ENCODE measurements at regions not wholly inside any gene's neighbourhood (a gene's known extent, or its start where the extent isn't known, plus 50 kb on each side); places are given as distances from the start of the nearest gene placed in this dataset.

DNA sequence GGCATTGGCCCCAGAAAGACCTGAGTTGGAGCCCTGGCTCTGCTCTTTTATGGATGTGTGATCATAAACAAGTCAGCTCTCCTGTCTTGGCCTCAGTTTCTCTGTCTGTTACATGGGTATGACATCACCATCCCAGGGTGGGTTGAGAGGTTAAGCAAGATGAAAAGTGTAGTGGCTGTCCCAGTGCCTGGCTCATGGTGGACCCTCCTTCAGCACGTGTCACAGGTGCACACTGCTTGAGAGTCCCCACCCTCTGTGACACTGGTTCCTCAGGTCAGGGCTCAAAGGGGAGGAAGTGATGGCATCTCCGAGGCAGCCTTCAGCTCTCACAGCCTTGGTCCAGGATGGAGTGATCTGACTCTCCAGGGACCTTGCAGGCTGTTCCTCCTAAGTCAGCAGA lies 218.4 kb downstream of the HAPSTR1 start:
- DNase-seq (ENCODE audit: low spot score, unreplicated experiment): no peak
- peaks cover 3% of the 10 kb centered on the region for H3K27me3 Mint-ChIP-seq
- no peaks in the 10 kb centered on the region for H3K36me3 Mint-ChIP-seq (ENCODE audit: insufficient read depth)
- TF ChIP-seq, protein P1, sequence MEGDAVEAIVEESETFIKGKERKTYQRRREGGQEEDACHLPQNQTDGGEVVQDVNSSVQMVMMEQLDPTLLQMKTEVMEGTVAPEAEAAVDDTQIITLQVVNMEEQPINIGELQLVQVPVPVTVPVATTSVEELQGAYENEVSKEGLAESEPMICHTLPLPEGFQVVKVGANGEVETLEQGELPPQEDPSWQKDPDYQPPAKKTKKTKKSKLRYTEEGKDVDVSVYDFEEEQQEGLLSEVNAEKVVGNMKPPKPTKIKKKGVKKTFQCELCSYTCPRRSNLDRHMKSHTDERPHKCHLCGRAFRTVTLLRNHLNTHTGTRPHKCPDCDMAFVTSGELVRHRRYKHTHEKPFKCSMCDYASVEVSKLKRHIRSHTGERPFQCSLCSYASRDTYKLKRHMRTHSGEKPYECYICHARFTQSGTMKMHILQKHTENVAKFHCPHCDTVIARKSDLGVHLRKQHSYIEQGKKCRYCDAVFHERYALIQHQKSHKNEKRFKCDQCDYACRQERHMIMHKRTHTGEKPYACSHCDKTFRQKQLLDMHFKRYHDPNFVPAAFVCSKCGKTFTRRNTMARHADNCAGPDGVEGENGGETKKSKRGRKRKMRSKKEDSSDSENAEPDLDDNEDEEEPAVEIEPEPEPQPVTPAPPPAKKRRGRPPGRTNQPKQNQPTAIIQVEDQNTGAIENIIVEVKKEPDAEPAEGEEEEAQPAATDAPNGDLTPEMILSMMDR (IDR thresholded peaks at IDR 0.05; ENCODE audit: unreplicated experiment): no peak
- H3K4me3 Mint-ChIP-seq (ENCODE audit: low read depth): no peak overlapping the region
- no peak overlapping the region for H3K27ac Mint-ChIP-seq
- H3K9me3 Mint-ChIP-seq (ENCODE audit: low read depth): no peaks in the 10 kb centered on the region
- H3K4me1 Mint-ChIP-seq (ENCODE audit: low read depth): peaks cover 16% of the 10 kb centered on the region

DNA sequence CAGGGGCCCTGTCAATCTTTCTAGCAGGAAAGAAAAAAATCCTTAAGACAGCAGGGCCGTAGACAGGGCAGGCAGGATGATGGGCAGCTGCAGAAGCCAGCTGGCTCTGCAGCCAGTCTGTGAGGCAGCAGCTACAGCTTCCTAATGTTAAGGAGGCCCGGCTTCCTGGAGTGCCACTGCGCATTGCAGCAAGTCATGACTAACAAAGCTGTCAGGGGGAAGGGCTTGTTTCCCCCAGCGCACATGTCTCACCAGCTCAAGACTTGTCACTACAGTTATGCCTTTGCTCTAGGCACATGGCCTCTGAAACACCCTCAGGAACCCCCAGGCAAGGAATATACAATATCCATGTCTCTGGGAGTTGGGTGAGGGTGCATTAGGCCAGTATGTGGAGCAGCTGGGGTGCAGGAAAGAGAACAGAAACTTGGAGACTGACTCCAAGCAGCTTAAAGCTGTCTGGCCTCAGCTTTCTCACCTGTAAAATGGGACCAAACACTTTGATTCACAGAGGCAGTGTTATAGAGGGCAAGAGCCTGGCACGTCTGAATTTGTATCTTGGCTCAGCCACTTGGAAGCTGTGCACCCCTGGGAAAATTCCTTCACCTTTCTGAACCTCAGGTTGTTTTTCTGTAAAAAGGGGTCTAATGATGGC lies 220.0 kb downstream of the HAPSTR1 start:
- Mint-ChIP-seq H3K36me3 (ENCODE audit: insufficient read depth) (peaks cover 2% of the 10 kb centered on the region), H3K4me3 (ENCODE audit: low read depth) (no peak overlapping the region), H3K27me3 (no peaks in the 10 kb centered on the region), H3K9me3 (ENCODE audit: low read depth) (peaks cover 4% of the 10 kb centered on the region), H3K27ac (no peak overlapping the region), H3K4me1 (ENCODE audit: low read depth) (peaks cover 23% of the 10 kb centered on the region)
- TF ChIP-seq, protein P1 (IDR thresholded peaks at IDR 0.05; ENCODE audit: unreplicated experiment): no peak
- no peak for DNase-seq (ENCODE audit: low spot score, unreplicated experiment)

DNA sequence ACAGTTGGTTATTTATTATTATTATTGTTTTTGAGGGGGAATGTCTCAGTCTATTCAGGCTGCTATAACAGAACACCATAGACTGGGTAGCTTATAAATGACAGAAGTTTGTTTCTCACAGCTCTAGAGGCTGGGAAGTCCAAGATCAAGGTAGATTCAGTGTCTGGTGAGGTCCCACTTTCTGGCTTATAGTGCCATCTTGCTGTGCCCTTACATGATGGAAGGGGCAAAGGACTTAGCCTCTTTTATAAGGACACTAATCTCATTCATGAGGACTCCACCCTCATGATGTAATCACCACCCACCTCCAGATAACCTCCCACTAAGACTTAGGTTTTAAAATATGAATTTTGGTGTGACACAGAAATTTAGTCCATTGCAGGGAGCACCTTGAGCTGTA lies 224.6 kb downstream of the HAPSTR1 start:
- peaks cover 7% of the 10 kb centered on the region for H3K36me3 Mint-ChIP-seq (ENCODE audit: insufficient read depth)
- H3K4me1 Mint-ChIP-seq (ENCODE audit: low read depth): peaks cover 8% of the 10 kb centered on the region
- H3K27me3 Mint-ChIP-seq: no peaks in the 10 kb centered on the region

DNA sequence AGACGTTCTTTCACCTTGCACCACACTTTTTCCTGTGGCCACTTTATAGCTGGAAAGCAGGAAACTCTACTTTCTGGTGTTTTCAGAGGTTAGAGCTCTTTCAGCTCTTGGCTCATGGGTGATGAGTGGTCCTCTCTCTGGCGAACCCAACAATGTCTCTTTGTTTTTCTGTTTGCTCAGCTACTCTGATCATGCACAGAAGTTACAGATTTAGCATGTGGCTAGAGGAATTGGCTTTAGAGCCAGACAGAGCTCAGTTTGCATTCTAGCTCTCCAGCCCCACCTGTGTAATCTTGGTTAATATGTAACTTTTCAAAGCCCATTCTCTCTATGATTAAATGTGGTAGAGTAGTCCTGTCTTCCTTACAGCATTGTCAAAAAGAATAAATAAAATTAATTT lies 225.2 kb downstream of the HAPSTR1 start:
- DNase-seq (ENCODE audit: low spot score, unreplicated experiment): no peak
- Mint-ChIP-seq H3K27me3 (no peaks in the 10 kb centered on the region), H3K36me3 (ENCODE audit: insufficient read depth) (peaks cover 7% of the 10 kb centered on the region), H3K4me1 (ENCODE audit: low read depth) (peaks cover 7% of the 10 kb centered on the region), H3K9me3 (ENCODE audit: low read depth) (peaks cover 17% of the 10 kb centered on the region), H3K4me3 (ENCODE audit: low read depth) (no peak overlapping the region), H3K27ac (peak overlapping the region; percentile 41)
- TF ChIP-seq, protein P1 (IDR thresholded peaks at IDR 0.05; ENCODE audit: unreplicated experiment): no peak

More for the DNA sequence above, 224.6 kb downstream of the HAPSTR1 start:
- TF ChIP-seq, protein P1 (IDR thresholded peaks at IDR 0.05; ENCODE audit: unreplicated experiment): no peak
- no peak for DNase-seq (ENCODE audit: low spot score, unreplicated experiment)
- peaks cover 16% of the 10 kb centered on the region for H3K9me3 Mint-ChIP-seq (ENCODE audit: low read depth)
- H3K4me3 Mint-ChIP-seq (ENCODE audit: low read depth): no peak overlapping the region
- no peak overlapping the region for H3K27ac Mint-ChIP-seq

DNA sequence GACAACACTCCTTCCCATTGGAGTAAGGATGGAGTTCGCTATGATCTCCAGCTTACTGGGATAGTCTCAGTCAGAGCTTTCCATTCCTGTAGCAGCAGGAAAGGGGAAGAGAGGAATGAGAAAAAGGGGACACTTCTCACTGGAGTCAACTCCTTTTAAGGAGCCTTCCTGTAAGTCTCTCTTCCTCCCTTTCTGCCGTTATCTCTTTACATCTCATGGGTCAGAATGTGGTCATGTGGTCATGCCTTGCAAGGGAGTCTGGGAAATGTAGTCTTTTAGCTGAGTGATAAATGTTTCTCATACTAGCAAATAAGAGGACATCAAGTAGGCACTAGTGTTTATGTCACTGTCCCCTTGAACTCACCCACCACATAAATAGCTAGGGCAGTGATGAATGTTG lies 227.3 kb downstream of the HAPSTR1 start:
- Mint-ChIP-seq H3K9me3 (ENCODE audit: low read depth) (peaks cover 17% of the 10 kb centered on the region), H3K36me3 (ENCODE audit: insufficient read depth) (peaks cover 7% of the 10 kb centered on the region), H3K27me3 (no peaks in the 10 kb centered on the region), H3K4me3 (ENCODE audit: low read depth) (no peak overlapping the region), H3K4me1 (ENCODE audit: low read depth) (peaks cover 7% of the 10 kb centered on the region), H3K27ac (no peak overlapping the region)
- no peak for DNase-seq (ENCODE audit: low spot score, unreplicated experiment)
- TF ChIP-seq, protein P1 (IDR thresholded peaks at IDR 0.05; ENCODE audit: unreplicated experiment): no peak
